ENCODE measurements at regions not wholly inside any gene's neighbourhood (a gene's known extent, or its start where the extent isn't known, plus 50 kb on each side); places are given as distances from the start of the nearest gene placed in this dataset.

DNA sequence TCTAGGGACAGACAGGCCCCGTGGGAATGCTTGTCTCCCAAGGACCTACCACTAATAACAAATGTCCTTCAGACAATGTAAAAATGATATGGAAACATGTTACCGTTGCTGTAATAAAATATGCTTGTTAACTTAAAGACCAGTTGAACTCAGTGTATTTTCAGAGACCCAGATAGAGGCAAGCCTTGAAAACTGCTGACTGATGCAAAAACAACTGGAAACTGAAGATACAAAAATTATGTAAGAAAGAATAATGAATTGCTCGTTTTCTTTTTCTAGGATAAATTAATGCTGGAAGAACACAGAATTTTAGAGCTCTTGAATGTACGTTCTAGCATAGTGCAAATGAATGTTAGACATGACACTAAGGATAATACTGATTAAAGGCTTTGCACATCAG, 311.5 kb upstream of the MAN1A1 start:
- Mint-ChIP-seq H3K9me3 (no peaks in the 10 kb centered on the region), H3K4me3 (no peak overlapping the region), H3K36me3 (ENCODE audit: low read depth) (no peaks in the 10 kb centered on the region), H3K27ac (no peak overlapping the region), H3K27me3 (no peaks in the 10 kb centered on the region), H3K4me1 (ENCODE audit: low read depth) (no peaks in the 10 kb centered on the region)
- ChIA-PET CTCF (no interaction called here), POLR2A (no interaction called here)
- TF ChIP-seq CTCF (IDR thresholded peaks at IDR 0.05): no peak
- intact Hi-C loops (cut with micrococcal nuclease): no loop called here
- DNase-seq (no peak), ATAC-seq (no peak)

- ChIA-PET POLR2A (no interaction called here), CTCF (no interaction called here)
- Mint-ChIP-seq H3K9me3 (no peaks in the 10 kb centered on the region), H3K36me3 (ENCODE audit: low read depth) (no peaks in the 10 kb centered on the region), H3K4me3 (no peak overlapping the region), H3K4me1 (ENCODE audit: low read depth) (no peaks in the 10 kb centered on the region), H3K27me3 (no peaks in the 10 kb centered on the region), H3K27ac (no peak overlapping the region)
- TF ChIP-seq CTCF (IDR thresholded peaks at IDR 0.05): no peak
- ATAC-seq (no peak), DNase-seq (no peak)
- intact Hi-C loops (cut with micrococcal nuclease): no loop called here
These were observed 309.4 kb upstream of the MAN1A1 start for GRCh38 chr6:119658917-119659316.

GRCh38 chr6:119655124-119655523, 305.6 kb upstream of the MAN1A1 start:
- H3K4me1 Mint-ChIP-seq (ENCODE audit: low read depth): peaks cover 5% of the 10 kb centered on the region
- no peaks in the 10 kb centered on the region for H3K36me3 Mint-ChIP-seq (ENCODE audit: low read depth)
- TF ChIP-seq CTCF (IDR thresholded peaks at IDR 0.05): no peak
- H3K27ac Mint-ChIP-seq: no peak overlapping the region
- no peaks in the 10 kb centered on the region for H3K9me3 Mint-ChIP-seq
- H3K4me3 Mint-ChIP-seq: no peak overlapping the region
- ChIA-PET CTCF (no interaction called here), POLR2A (no interaction called here)
- H3K27me3 Mint-ChIP-seq: no peaks in the 10 kb centered on the region
- intact Hi-C loops (cut with micrococcal nuclease): no loop called here
- no peak for DNase-seq
- no peak for ATAC-seq

GRCh38 chr6:119653329-119653728, 303.8 kb upstream of the MAN1A1 start:
- H3K27ac Mint-ChIP-seq: no peak overlapping the region
- no peaks in the 10 kb centered on the region for H3K9me3 Mint-ChIP-seq
- ATAC-seq: no peak
- H3K4me3 Mint-ChIP-seq: no peak overlapping the region
- H3K27me3 Mint-ChIP-seq: no peaks in the 10 kb centered on the region
- peaks cover 5% of the 10 kb centered on the region for H3K4me1 Mint-ChIP-seq (ENCODE audit: low read depth)
- DNase-seq: no peak
- CTCF ChIA-PET: no interaction called here
- no peak for TF ChIP-seq CTCF (IDR thresholded peaks at IDR 0.05)
- intact Hi-C loops (cut with micrococcal nuclease): no loop called here
- H3K36me3 Mint-ChIP-seq (ENCODE audit: low read depth): no peaks in the 10 kb centered on the region
- POLR2A ChIA-PET: no interaction called here

- ChIA-PET POLR2A (no interaction called here), CTCF (no interaction called here)
- H3K9me3 Mint-ChIP-seq: no peaks in the 10 kb centered on the region
- no peak for TF ChIP-seq CTCF (IDR thresholded peaks at IDR 0.05)
- no peak for DNase-seq
- no peak overlapping the region for H3K4me3 Mint-ChIP-seq
- H3K27ac Mint-ChIP-seq: no peak overlapping the region
- intact Hi-C loops (cut with micrococcal nuclease): no loop called here
- no peak for ATAC-seq
- peaks cover 5% of the 10 kb centered on the region for H3K4me1 Mint-ChIP-seq (ENCODE audit: low read depth)
- peaks cover 1% of the 10 kb centered on the region for H3K27me3 Mint-ChIP-seq
- H3K36me3 Mint-ChIP-seq (ENCODE audit: low read depth): no peaks in the 10 kb centered on the region
These were observed 300.0 kb upstream of the MAN1A1 start for GRCh38 chr6:119649531-119649930.

Measured in activated CD8-positive, alpha-beta T cell treated with anti-CD3 and anti-CD28 coated beads for 36 hours (primary cell).